Liver (tissue), 7 donors: ENCODE measurements at regions not wholly inside any gene's neighbourhood (a gene's known extent, or its start where the extent isn't known, plus 50 kb on each side); places are given as distances from the start of the nearest gene placed in this dataset.

Source experiments
- DNase-seq: peaks from one replicate; pipeline ENCODE4 v3.0.0-alpha.2; 2017; ENCODE audit warnings: low spot score
- H3K27ac ChIP-seq, 2 donors: one replicate each; pipeline ENCODE4 v1.7.0; 2013; ENCODE audit warnings: inconsistent platforms in 2 of 2, low read length in 2 of 2, control low read depth in 1 of 2, low read depth in 1 of 2, mild to moderate bottlenecking in 1 of 2
- H3K27me3 ChIP-seq, 4 donors: one replicate each; pipeline versions ENCODE4 v1.6.1 to v1.7.0; 2013; ENCODE audit warnings: low read length in 3 of 4, inconsistent platforms in 1 of 4, mild to moderate bottlenecking in 1 of 4, moderate library complexity in 1 of 4; ENCODE audit not compliant: control insufficient read depth in 4 of 4, insufficient read depth in 4 of 4
- H3K36me3 ChIP-seq, 4 donors: one replicate each; pipeline versions ENCODE4 v1.6.1 to v1.7.0; 2013; ENCODE audit warnings: low read length in 3 of 4, mild to moderate bottlenecking in 3 of 4, low read depth in 1 of 4, moderate library complexity in 1 of 4; ENCODE audit not compliant: control insufficient read depth in 4 of 4, insufficient read depth in 3 of 4
- H3K4me1 ChIP-seq, 4 donors: one replicate each; pipeline versions ENCODE4 v1.6.1 to v1.7.0; 2013; ENCODE audit warnings: low read length in 3 of 4, mild to moderate bottlenecking in 3 of 4, moderate library complexity in 1 of 4; ENCODE audit not compliant: control insufficient read depth in 4 of 4, insufficient read depth in 4 of 4
- H3K4me3 ChIP-seq, 3 donors: one replicate each; pipeline versions ENCODE4 v1.6.1 to v1.7.0; 2013; ENCODE audit warnings: low read length in 3 of 3, control low read depth in 1 of 3, low read depth in 1 of 3, mild to moderate bottlenecking in 1 of 3
- H3K9ac ChIP-seq, 2 donors: one replicate each; pipeline ENCODE4 v1.7.0; 2013; ENCODE audit warnings: low read length in 2 of 2, mild to moderate bottlenecking in 2 of 2, moderate library complexity in 2 of 2, control low read depth in 1 of 2, low read depth in 1 of 2
- H3K9me3 ChIP-seq, 4 donors: one replicate each; pipeline versions ENCODE4 v1.6.1 to v1.7.0; 2013; ENCODE audit warnings: low read length in 3 of 4; ENCODE audit not compliant: control insufficient read depth in 4 of 4
- EGR1 ChIP-seq, 2 donors: IDR thresholded peaks; 2 replicates each; pipeline ENCODE4 v1.6.1; 2016 to 2018; ENCODE audit warnings: antibody characterized with exemption in 2 of 2, low read depth in 2 of 2
- FOXA1 ChIP-seq: IDR thresholded peaks from 2 replicates; pipeline ENCODE4 v1.6.1; 2016; ENCODE audit warnings: antibody characterized with exemption
- FOXA2 ChIP-seq: IDR thresholded peaks from 2 replicates; pipeline ENCODE4 v1.6.1; 2016; ENCODE audit warnings: antibody characterized with exemption
- GABPA ChIP-seq, 2 donors: IDR thresholded peaks in 1 of 2; conservative IDR thresholded peaks in 1 of 2; 2 replicates each; pipeline ENCODE4 v1.6.1; 2016; ENCODE audit warnings: antibody characterized with exemption in 2 of 2, mild to moderate bottlenecking in 1 of 2, moderate library complexity in 1 of 2
- HNF4A ChIP-seq, 2 donors: conservative IDR thresholded peaks; 2 replicates each; pipeline ENCODE4 v1.6.1; 2016; ENCODE audit warnings: antibody characterized with exemption in 2 of 2, mild to moderate bottlenecking in 2 of 2
- HNF4G ChIP-seq: IDR thresholded peaks from 2 replicates; pipeline ENCODE4 v1.6.1; 2016; ENCODE audit warnings: antibody characterized with exemption
- JUND ChIP-seq, 2 donors: IDR thresholded peaks; 2 replicates each; pipeline ENCODE4 v1.6.1; 2016; ENCODE audit warnings: antibody characterized with exemption in 2 of 2
- MAX ChIP-seq: IDR thresholded peaks from 2 replicates; pipeline ENCODE4 v1.6.1; 2016; ENCODE audit warnings: antibody characterized with exemption
- NR2F2 ChIP-seq: IDR thresholded peaks from 2 replicates; pipeline ENCODE4 v1.6.1; 2016; ENCODE audit warnings: antibody characterized with exemption
- RAD21 ChIP-seq, 2 donors: IDR thresholded peaks; 2 replicates each; pipeline ENCODE4 v1.6.1; 2016; ENCODE audit warnings: antibody characterized with exemption in 2 of 2, mild to moderate bottlenecking in 2 of 2
- REST ChIP-seq: IDR thresholded peaks from 2 replicates; pipeline ENCODE4 v1.6.1; 2016; ENCODE audit warnings: antibody characterized with exemption, mild to moderate bottlenecking
- RXRA ChIP-seq, 2 donors: IDR thresholded peaks; 2 replicates each; pipeline ENCODE4 v1.6.1; 2017 to 2018; ENCODE audit warnings: antibody characterized with exemption in 2 of 2, mild to moderate bottlenecking in 1 of 2
- TAF1 ChIP-seq: conservative IDR thresholded peaks from 2 replicates; pipeline ENCODE4 v1.6.1; 2016; ENCODE audit warnings: antibody characterized with exemption, mild to moderate bottlenecking
- ZBTB33 ChIP-seq: IDR thresholded peaks from 2 replicates; pipeline ENCODE4 v1.6.1; 2016; ENCODE audit warnings: antibody characterized with exemption
- WGBS: extraction: QIAGEN DNeasy Blood & Tissue Kit; methylation state at CpG from one replicate; pipeline ENCODE4 v1.1.7; 2013; 5-methylcytosine and 5-hydroxymethylcytosine counted together
- donor health status: healthy.
- donor health status: healthy.
- donor health status: healthy.
- donor health status: healthy.

GRCh38 chr2:221195829-221196228 is 376.3 kb downstream of the EPHA4 start:
- Histone ChIP-seq H3K9me3 (no peaks in the 10 kb centered on the region), H3K27me3 (no peaks in the 10 kb centered on the region), H3K9ac (no peak overlapping the region), H3K36me3 (no peaks in the 10 kb centered on the region), H3K27ac (no peak overlapping the region), H3K4me1 (no peaks in the 10 kb centered on the region), H3K4me3 (no peak overlapping the region)
- TF ChIP-seq ZBTB33 (no peak), RXRA (IDR thresholded peaks at IDR 0.05) (no peak), JUND (IDR thresholded peaks at IDR 0.05) (no peak), EGR1 (IDR thresholded peaks at IDR 0.05; ENCODE audit: low read depth in 2 of 2) (no peak), HNF4A (conservative IDR thresholded peaks at IDR 0.05) (no peak)
- DNase-seq: no peak
- WGBS: 95% methylated on average over 1 of the region's 1 CpG

GRCh38 chr2:221197225-221197856 is 374.8 kb downstream of the EPHA4 start:
- 68% methylated on average over 4 of the region's 4 CpGs for WGBS
- no peaks in the 10 kb centered on the region for H3K36me3 ChIP-seq
- no peaks in the 10 kb centered on the region for H3K27me3 ChIP-seq
- H3K4me1 ChIP-seq: no peaks in the 10 kb centered on the region
- H3K9ac ChIP-seq: no peak overlapping the region
- H3K9me3 ChIP-seq: no peaks in the 10 kb centered on the region
- H3K4me3 ChIP-seq: no peak overlapping the region
- no peak for DNase-seq
- no peak overlapping the region for H3K27ac ChIP-seq
- TF ChIP-seq GABPA (IDR thresholded peaks at IDR 0.05 in 1 of 2, conservative IDR thresholded peaks at IDR 0.05 in 1 of 2) (no peak), RAD21 (IDR thresholded peaks at IDR 0.05) (no peak)

GRCh38 chr2:221198309-221198708 is 373.8 kb downstream of the EPHA4 start:
- Histone ChIP-seq H3K9ac (no peak overlapping the region), H3K4me1 (no peaks in the 10 kb centered on the region), H3K9me3 (no peaks in the 10 kb centered on the region), H3K27me3 (no peaks in the 10 kb centered on the region), H3K27ac (no peak overlapping the region), H3K36me3 (no peaks in the 10 kb centered on the region), H3K4me3 (no peak overlapping the region)
- TF ChIP-seq HNF4G (no peak), TAF1 (no peak), NR2F2 (no peak), EGR1 (IDR thresholded peaks at IDR 0.05; ENCODE audit: low read depth in 2 of 2) (no peak)
- DNase-seq: no peak

GRCh38 chr2:221200184-221200839 is 371.8 kb downstream of the EPHA4 start:
- Histone ChIP-seq H3K4me1 (no peaks in the 10 kb centered on the region), H3K27ac (no peak overlapping the region), H3K4me3 (no peak overlapping the region), H3K9ac (no peak overlapping the region), H3K9me3 (no peaks in the 10 kb centered on the region), H3K36me3 (no peaks in the 10 kb centered on the region), H3K27me3 (no peaks in the 10 kb centered on the region)
- DNase-seq: no peak
- 55% methylated on average over 3 of the region's 3 CpGs for WGBS
- TF ChIP-seq JUND (IDR thresholded peaks at IDR 0.05) (no peak), FOXA1 (no peak), RAD21 (IDR thresholded peaks at IDR 0.05) (no peak), REST (no peak), HNF4A (conservative IDR thresholded peaks at IDR 0.05) (no peak), FOXA2 (no peak), ZBTB33 (no peak), MAX (no peak), HNF4G (no peak), RXRA (IDR thresholded peaks at IDR 0.05) (no peak), EGR1 (IDR thresholded peaks at IDR 0.05; ENCODE audit: low read depth in 2 of 2) (no peak), TAF1 (no peak)
